K562 (cell line): ENCODE measurements at regions not wholly inside any gene's neighbourhood (a gene's known extent, or its start where the extent isn't known, plus 50 kb on each side); places are given as distances from the start of the nearest gene placed in this dataset.

Source experiments
- ATAC-seq: fragments of 200-7000 bp; cut with Tn5 transposase; 3 replicates; pipeline ENCODE4 v1.9.1; 2020; ENCODE audit warnings: moderate library complexity
- BruUV-seq: library from RNA; stranded (reverse); fragments of 400-500 nt; replicated peaks from 2 replicates; lab custom pipeline; 2021; lab: Mats Ljungman, UMichigan
- CTCF ChIA-PET: fragments of 300-600 bp; formaldehyde crosslinking; extraction: SDS; loops from one replicate; lab custom pipeline; 2021; ENCODE audit warnings: low intra/inter-chr PET ratio; lab: Yijun Ruan, JAX
- POLR2A ChIA-PET: fragments of 300-600, 350-650 bp; sonication (Branson Sonifier 250); formaldehyde crosslinking; extraction: SDS; loops from one replicate; lab custom pipeline; 2021; ENCODE audit warnings: antibody characterized with exemption, inconsistent platforms; lab: Yijun Ruan, JAX
- DNase-seq, 4 experiments: peaks; one replicate each; pipeline versions ENCODE4 v3.0.0 to v3.0.0-alpha.2; 2011 to 2018; ENCODE audit warnings: low spot score in 3 of 4, mixed read lengths in 3 of 4; ENCODE audit errors: extremely low read depth in 1 of 4
- FAIRE-seq: peaks from 2 replicates; lab custom pipeline; 2011; peaks lifted over from hg19 to GRCh38; lab: Jason Lieb, UNC
- H2AFZ ChIP-seq: 2 replicates; pipeline ENCODE4 v1.6.0; 2011; ENCODE audit warnings: low read depth, low read length, control low read depth, inconsistent platforms
- H3K27ac ChIP-seq: fragments of 200-600 bp; 3 replicates; pipeline ENCODE4 v1.8.0; 2011; ENCODE audit warnings: low read depth, mild to moderate bottlenecking, control low read depth, inconsistent platforms, low read length, moderate library complexity, mixed read lengths; ENCODE audit errors: extremely low read depth
- H3K27me3 ChIP-seq, 2 experiments: fragments of 300-600 bp in 1 of 2; 2 replicates in 1 of 2; 3 replicates in 1 of 2; pipeline versions ENCODE4 v1.6.0 to v1.8.0; 2011; ENCODE audit warnings: inconsistent platforms in 2 of 2, low read length in 2 of 2, mild to moderate bottlenecking in 1 of 2, mixed read lengths in 1 of 2, moderate library complexity in 1 of 2; ENCODE audit not compliant: control insufficient read depth in 2 of 2, insufficient read depth in 2 of 2
- H3K36me3 ChIP-seq: fragments of 300-600 bp; 3 replicates; pipeline ENCODE4 v1.8.0; 2011; ENCODE audit warnings: mild to moderate bottlenecking, low read length, inconsistent platforms; ENCODE audit not compliant: control insufficient read depth, insufficient read depth
- H3K4me1 ChIP-seq, 2 experiments: fragments of 200-600 bp in 1 of 2; replicated peaks in 1 of 2; 2 replicates in 1 of 2; 3 replicates in 1 of 2; pipeline versions ENCODE4 v1.5.1 to v1.8.0; 2011; ENCODE audit warnings: inconsistent platforms in 2 of 2, low read length in 2 of 2, mild to moderate bottlenecking in 1 of 2, mixed read lengths in 1 of 2, moderate library complexity in 1 of 2; ENCODE audit not compliant: control insufficient read depth in 2 of 2, insufficient read depth in 2 of 2
- H3K4me2 ChIP-seq: 2 replicates; pipeline ENCODE4 v1.6.1; 2011; ENCODE audit warnings: low read length, control low read depth, inconsistent platforms, mixed read lengths; ENCODE audit not compliant: insufficient read depth
- H3K4me3 ChIP-seq: fragments of 200-600 bp; sonication (generic), shearing (Covaris generic); 2 replicates; pipeline ENCODE4 v1.5.1; 2016; ENCODE audit warnings: control low read depth, inconsistent platforms
- H3K79me2 ChIP-seq: fragments of 200-600 bp; 3 replicates; pipeline ENCODE4 v1.8.0; 2011; ENCODE audit warnings: low read length, inconsistent platforms; ENCODE audit not compliant: control insufficient read depth, insufficient read depth
- H3K9ac ChIP-seq, 2 experiments: 2 replicates each; pipeline versions ENCODE4 v1.6.0 to v1.6.1; 2011; ENCODE audit warnings: low read depth in 2 of 2, low read length in 2 of 2, control low read depth in 1 of 2, inconsistent platforms in 1 of 2, mild to moderate bottlenecking in 1 of 2, mixed read lengths in 1 of 2; ENCODE audit not compliant: insufficient read depth in 1 of 2
- H3K9me1 ChIP-seq: one replicate; pipeline ENCODE4 v1.6.0; 2011; ENCODE audit warnings: inconsistent platforms, mild to moderate bottlenecking, low read length, moderate library complexity; ENCODE audit not compliant: control insufficient read depth, insufficient read depth
- H3K9me3 ChIP-seq: replicated peaks from 2 replicates; pipeline ENCODE4 v1.5.1; 2011; ENCODE audit warnings: low read depth, low read length, inconsistent platforms; ENCODE audit not compliant: control insufficient read depth, insufficient read depth
- H4K20me1 ChIP-seq: replicated peaks from 2 replicates; pipeline ENCODE4 v1.6.1; 2011; ENCODE audit warnings: low read length, inconsistent platforms, mixed read lengths; ENCODE audit not compliant: control insufficient read depth, insufficient read depth
- ARHGAP35 ChIP-seq: fragments of 450-650 bp; IDR thresholded peaks from 2 replicates; pipeline ENCODE4 v1.6.1; 2018; ENCODE audit not compliant: partially characterized antibody
- CTCF ChIP-seq, 3 experiments: IDR thresholded peaks in 2 of 3; conservative IDR thresholded peaks in 1 of 3; 2 replicates each; pipeline ENCODE4 v1.5.1; 2011 to 2012; ENCODE audit warnings: low read length in 3 of 3, mild to moderate bottlenecking in 3 of 3, control low read depth in 2 of 3, improper control_type of control experiment in 1 of 3, inconsistent platforms in 1 of 3, low read depth in 1 of 3, mixed read lengths in 1 of 3, moderate library complexity in 1 of 3; ENCODE audit not compliant: insufficient read depth in 2 of 3
- FOSL1 ChIP-seq: fragments of 200-800 bp; sonication (Bioruptor generic); conservative IDR thresholded peaks from 2 replicates; pipeline ENCODE4 v1.6.1; 2016; ENCODE audit warnings: missing genetic modification characterization, missing compliant biosample characterization
- GTF2E2 ChIP-seq: fragments of 200-800 bp; sonication (Bioruptor generic); IDR thresholded peaks from 2 replicates; pipeline ENCODE4 v1.6.1; 2016; ENCODE audit warnings: missing genetic modification characterization, missing compliant biosample characterization
- HMGXB4 ChIP-seq: sonication (generic); formaldehyde crosslinking; IDR thresholded peaks from 2 replicates; pipeline ENCODE4 v1.8.1; 2023; ENCODE audit warnings: mild to moderate bottlenecking, missing genetic modification reagents
- KDM1A ChIP-seq, 2 experiments: fragments of 450-650 bp; IDR thresholded peaks; 2 replicates each; pipeline ENCODE4 v1.6.1; 2016; ENCODE audit warnings: mild to moderate bottlenecking in 2 of 2
- MAFF ChIP-seq: IDR thresholded peaks from 2 replicates; pipeline ENCODE4 v1.6.1; 2012; ENCODE audit warnings: low read length, improper control_type of control experiment
- MAFG ChIP-seq: fragments of 450-650 bp; conservative IDR thresholded peaks from 2 replicates; pipeline ENCODE4 v1.6.1; 2016; ENCODE audit warnings: missing genetic modification characterization, missing compliant biosample characterization
- NRF1 ChIP-seq, 2 experiments: fragments of 450-650 bp; IDR thresholded peaks in 1 of 2; conservative IDR thresholded peaks in 1 of 2; 2 replicates each; pipeline ENCODE4 v1.6.1; 2014; ENCODE audit warnings: mild to moderate bottlenecking in 2 of 2
- RBM34 ChIP-seq: fragments of 200-400 bp; formaldehyde crosslinking; IDR thresholded peaks from 2 replicates; pipeline ENCODE4 v1.6.1; 2018; ENCODE audit warnings: low read length, borderline replicate concordance; ENCODE audit not compliant: insufficient read depth
- SAFB ChIP-seq: fragments of 200-400 bp; formaldehyde crosslinking; IDR thresholded peaks from 2 replicates; pipeline ENCODE4 v1.6.1; 2017; ENCODE audit warnings: low read depth, low read length, borderline replicate concordance
- SP1 ChIP-seq: sonication (generic); formaldehyde crosslinking; IDR thresholded peaks from 2 replicates; pipeline ENCODE4 v1.8.1; 2022; ENCODE audit warnings: mild to moderate bottlenecking, missing genetic modification reagents
- TCF15 ChIP-seq: fragments of 250-450 bp; sonication (Bioruptor Pico); IDR thresholded peaks from 2 replicates; pipeline ENCODE4 v1.8.0; 2022; ENCODE audit warnings: moderate library complexity, mild to moderate bottlenecking, inconsistent platforms
- TCFL5 ChIP-seq: fragments of 250-450 bp; sonication (Bioruptor Pico); conservative IDR thresholded peaks from 2 replicates; pipeline ENCODE4 v1.6.1; 2021; ENCODE audit warnings: mild to moderate bottlenecking, moderate library complexity, matching md5 sums
- THAP12 ChIP-seq: fragments of 250-450 bp; sonication (Bioruptor Pico); IDR thresholded peaks from 2 replicates; pipeline ENCODE4 v1.9.0; 2021; ENCODE audit warnings: mild to moderate bottlenecking, inconsistent platforms
- ZNF507 ChIP-seq: conservative IDR thresholded peaks from 2 replicates; pipeline ENCODE4 v1.6.1; 2017; ENCODE audit warnings: missing genetic modification characterization, missing compliant biosample characterization
- WGBS: fragments of 100-300 bp; shearing (Covaris generic); methylation state at CpG from one replicate; pipeline ENCODE4 v1.1.6; 2016; ENCODE audit warnings: low coverage, mixed read lengths; ENCODE audit not compliant: insufficient coverage; ENCODE audit errors: missing lambda C conversion rate; 5-methylcytosine and 5-hydroxymethylcytosine counted together
- in situ Hi-C: fragments of 300-500 bp; cut with MboI; formaldehyde crosslinking; loops from 4 replicates; pipeline ENCODE4 v1.15.0; 2018; ENCODE audit warnings: inconsistent platforms, mixed read lengths
- intact Hi-C: fragments of 100-400 bp; cut with micrococcal nuclease; formaldehyde crosslinking; loops from 2 replicates; pipeline ENCODE4 v1.14.2; 2022

DNA sequence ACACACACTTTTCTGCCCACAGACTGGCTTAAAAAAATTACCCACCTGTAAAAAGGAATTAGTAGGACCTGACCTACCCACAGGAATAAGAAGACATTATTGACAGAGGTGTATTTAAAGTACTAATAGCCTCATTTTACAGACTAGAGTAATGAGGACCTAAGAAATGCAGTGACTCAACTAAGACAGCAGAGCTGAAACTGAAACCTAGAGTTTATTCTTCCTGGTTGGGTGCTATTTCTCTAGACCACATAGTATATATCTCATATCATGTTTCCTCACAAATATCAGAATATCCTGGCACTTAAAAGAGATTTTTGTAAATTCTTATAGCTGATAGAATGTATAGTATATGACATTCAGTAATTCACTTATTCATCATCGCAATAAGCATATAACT lies 435.0 kb downstream of the MAGEE1 start (continued):
- no peak for TF ChIP-seq THAP12 (CRISPR knock-in tag)
- no peak for TF ChIP-seq SAFB
- no peak for TF ChIP-seq TCFL5
- TF ChIP-seq RBM34, result no peak
- no peak for TF ChIP-seq NRF1 (conservative IDR thresholded peaks at IDR 0.05 in 1 of 2, IDR thresholded peaks at IDR 0.05 in 1 of 2)
- TF ChIP-seq ZNF507 (tag), result no peak
- TF ChIP-seq, all 486 proteins: peak for 0

DNA sequence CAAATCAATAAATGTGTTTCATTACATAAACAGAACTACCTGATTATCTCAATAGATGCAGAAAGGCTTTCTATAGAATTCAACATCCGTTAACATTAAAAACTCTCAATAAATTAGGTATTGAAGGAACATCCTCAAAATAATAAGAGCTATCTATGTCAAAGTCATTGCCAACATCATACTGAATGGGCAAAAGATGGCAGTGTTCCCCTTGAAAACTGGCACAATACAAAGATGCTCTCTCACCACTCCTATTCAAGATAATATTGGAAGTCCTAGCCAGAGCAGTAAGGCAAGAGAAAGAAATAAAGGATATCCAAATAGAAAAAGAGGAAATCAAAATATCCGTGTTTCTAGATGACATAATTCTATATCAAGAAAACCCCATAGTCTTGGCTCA lies 466.4 kb downstream of the MAGEE1 start:
- intact Hi-C loops, result no loop called here
- BruUV-seq, result no TSS peak
- 7% methylated on average over 2 of the region's 2 CpGs for WGBS
- no peak for TF ChIP-seq MAFG (tag)
- no peak for TF ChIP-seq TCF15 (CRISPR knock-in tag)
- TF ChIP-seq FOSL1 (tag), result no peak
- TF ChIP-seq KDM1A (IDR thresholded peaks at IDR 0.05), result no peak
- no peak for TF ChIP-seq ARHGAP35
- no peak for TF ChIP-seq CTCF (IDR thresholded peaks at IDR 0.05 in 2 of 3, conservative IDR thresholded peaks at IDR 0.05 in 1 of 3; ENCODE audit: insufficient read depth in 2 of 3, low read depth in 1 of 3, low read length in 3 of 3)
- TF ChIP-seq MAFF, result no peak
- TF ChIP-seq SP1 (CRISPR knock-in tag), result no peak
- no peak for TF ChIP-seq GTF2E2 (tag)
- TF ChIP-seq HMGXB4, result no peak

More for the DNA sequence above, 466.4 kb downstream of the MAGEE1 start:
- H3K27me3 ChIP-seq, result no peaks in the 10 kb centered on the region
- no peak overlapping the region for H3K4me3 ChIP-seq
- H4K20me1 ChIP-seq, result no peaks in the 10 kb centered on the region
- ATAC-seq (no peak), DNase-seq (no peak), FAIRE-seq (no peak)
- no peak overlapping the region for H3K4me2 ChIP-seq
- no peaks in the 10 kb centered on the region for H3K4me1 ChIP-seq
- H3K9me3 ChIP-seq, result no peaks in the 10 kb centered on the region
- ChIA-PET CTCF (no interaction called here), POLR2A (interaction anchor here (0.6 kb wide), 1 partner anchor 42 kb away, joined by 3 read pairs; no protein-coding TSS in a partner anchor)
- H3K79me2 ChIP-seq, result no peaks in the 10 kb centered on the region
- in situ Hi-C loops, result no loop called here
- H3K9me1 ChIP-seq, result no peaks in the 10 kb centered on the region
- no peak overlapping the region for H3K9ac ChIP-seq
- no peak overlapping the region for H3K27ac ChIP-seq
- no peak overlapping the region for H2AFZ ChIP-seq
- H3K36me3 ChIP-seq, result no peaks in the 10 kb centered on the region
